ENCODE measurements at regions not wholly inside any gene's neighbourhood (a gene's known extent, or its start where the extent isn't known, plus 50 kb on each side); places are given as distances from the start of the nearest gene placed in this dataset.

GRCh38 chr3:148184798-148185197 is 512.9 kb upstream of the AGTR1 start:
- H3K56ac ChIP-seq (ENCODE audit: extremely low read depth, insufficient read depth, low read length) = no peak overlapping the region
- in situ Hi-C loops (cut with MboI; ENCODE audit: low sequenced_read_pairs) (no loop called here), dilution Hi-C loops (cut with HindIII; ENCODE audit: low sequenced_read_pairs, unreplicated experiment) (no loop called here), intact Hi-C loops (cut with micrococcal nuclease) (no loop called here)
- H3K27me3 ChIP-seq (ENCODE audit: control insufficient read depth, insufficient read depth, low read length) = no peaks in the 10 kb centered on the region
- H4K91ac ChIP-seq (ENCODE audit: insufficient read depth, low read depth, low read length) = no peak overlapping the region
- no peak overlapping the region for H2AFZ ChIP-seq (replicated peaks; ENCODE audit: low read length, poor library complexity)
- ChIA-PET CTCF (no interaction called here), POLR2A (ENCODE audit: unreplicated experiment) (no interaction called here)
- H3K18ac ChIP-seq (ENCODE audit: low read depth, low read length) = no peak overlapping the region
- H4K20me1 ChIP-seq (ENCODE audit: insufficient read depth, low read length) = no peaks in the 10 kb centered on the region
- H3K14ac ChIP-seq (replicated peaks; ENCODE audit: low read depth, low read length) = no peak overlapping the region
- no peaks in the 10 kb centered on the region for H3K4me1 ChIP-seq (ENCODE audit: control insufficient read depth, insufficient read depth, low read length)
- no TSS peak for BruUV-seq (replicated peaks)
- ATAC-seq (ENCODE audit: low read depth) (no peak), DNase-seq (no peak)
- no peak overlapping the region for H4K8ac ChIP-seq (ENCODE audit: low read depth in 2 of 2, low read length in 2 of 2)
- H3K4ac ChIP-seq (ENCODE audit: low read depth, low read length) = no peak overlapping the region
- H3K9me3 ChIP-seq (ENCODE audit: control insufficient read depth, insufficient read depth, low read length) = no peaks in the 10 kb centered on the region
- no peak overlapping the region for H3K4me2 ChIP-seq (ENCODE audit: low read depth, low read length)
- no peak overlapping the region for H2BK20ac ChIP-seq (ENCODE audit: low read depth, low read length)
- H2BK15ac ChIP-seq (ENCODE audit: low read depth, low read length) = no peak overlapping the region
- no peaks in the 10 kb centered on the region for H3K36me3 ChIP-seq (ENCODE audit: control insufficient read depth, insufficient read depth, low read length)
- no peak overlapping the region for H3K23ac ChIP-seq (ENCODE audit: low read depth, low read length)
- H2BK5ac ChIP-seq (ENCODE audit: low read depth, low read length, poor library complexity, severe bottlenecking) = no peak overlapping the region
- no peak overlapping the region for H2AK5ac ChIP-seq (ENCODE audit: low read depth, low read length)
- no peak overlapping the region for H4K5ac ChIP-seq (ENCODE audit: low read depth, low read length)
- no peak overlapping the region for H3K27ac ChIP-seq (ENCODE audit: insufficient read depth, low read length)
- no peak overlapping the region for H3K4me3 ChIP-seq (ENCODE audit: insufficient read depth, low read depth, low read length)
- H3K9me1 ChIP-seq (ENCODE audit: insufficient read depth, low read length) = no peaks in the 10 kb centered on the region
- no peak overlapping the region for H3K9ac ChIP-seq (ENCODE audit: low read depth, low read length)
- no peak for TF ChIP-seq FOS (IDR thresholded peaks at IDR 0.05; ENCODE audit: low read depth, low read length)
- TF ChIP-seq, protein P1, sequence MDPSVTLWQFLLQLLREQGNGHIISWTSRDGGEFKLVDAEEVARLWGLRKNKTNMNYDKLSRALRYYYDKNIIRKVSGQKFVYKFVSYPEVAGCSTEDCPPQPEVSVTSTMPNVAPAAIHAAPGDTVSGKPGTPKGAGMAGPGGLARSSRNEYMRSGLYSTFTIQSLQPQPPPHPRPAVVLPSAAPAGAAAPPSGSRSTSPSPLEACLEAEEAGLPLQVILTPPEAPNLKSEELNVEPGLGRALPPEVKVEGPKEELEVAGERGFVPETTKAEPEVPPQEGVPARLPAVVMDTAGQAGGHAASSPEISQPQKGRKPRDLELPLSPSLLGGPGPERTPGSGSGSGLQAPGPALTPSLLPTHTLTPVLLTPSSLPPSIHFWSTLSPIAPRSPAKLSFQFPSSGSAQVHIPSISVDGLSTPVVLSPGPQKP (IDR thresholded peaks at IDR 0.05; ENCODE audit: borderline replicate concordance, low read depth, low read length) = no peak
- peak; percentile 39; the same call in 1 of the 2 replicates for TF ChIP-seq MAFK (IDR thresholded peaks at IDR 0.05; ENCODE audit: low read depth, low read length)
- H3K79me1 ChIP-seq (ENCODE audit: low read depth in 1 of 2, low read length in 2 of 2) = no peaks in the 10 kb centered on the region
- no peak overlapping the region for H2AK9ac ChIP-seq (replicated peaks; ENCODE audit: low read depth, low read length, poor library complexity)
- no CpG with 5 or more reads among the region's 1 CpG for WGBS, 2 experiments (ENCODE audit: extremely low coverage in 2 of 2, insufficient read length in 1 of 2)
- no peak overlapping the region for H2BK120ac ChIP-seq (ENCODE audit: low read depth, low read length)

Data from IMR-90 (cell line).